ENCODE measurements at regions not wholly inside any gene's neighbourhood (a gene's known extent, or its start where the extent isn't known, plus 50 kb on each side); places are given as distances from the start of the nearest gene placed in this dataset.

DNA sequence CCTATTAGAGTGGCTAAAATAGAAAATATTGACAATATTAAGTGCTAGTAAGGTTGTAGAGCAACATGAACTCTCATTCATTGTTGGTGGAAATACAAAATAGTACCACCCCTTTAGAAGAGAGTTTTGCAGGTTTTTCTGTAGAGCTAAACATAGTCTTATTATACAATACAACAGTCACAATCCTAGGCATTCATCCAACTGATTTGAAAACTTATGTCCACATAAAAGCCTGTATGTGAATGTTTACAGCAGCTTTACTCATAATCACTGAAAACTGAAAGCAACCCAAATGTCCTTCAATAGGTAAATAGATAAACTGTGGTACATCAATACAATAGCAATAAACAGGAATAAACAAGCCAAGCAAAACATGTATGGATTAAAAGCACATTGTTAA lies 127.2 kb upstream of the PRNP start:
- no peak for DNase-seq (ENCODE audit: low read depth in 2 of 2)

- no peak for DNase-seq (ENCODE audit: low read depth in 2 of 2)
These were observed 129.5 kb upstream of the PRNP start for GRCh38 chr20:4556781-4557180.

- peak; percentile 43 to 90 for DNase-seq (ENCODE audit: low read depth in 2 of 2)
These were observed 130.9 kb upstream of the PRNP start for GRCh38 chr20:4555188-4555890.

GRCh38 chr20:4554346-4554745 lies 131.9 kb upstream of the PRNP start:
- no peak for DNase-seq (ENCODE audit: low read depth in 2 of 2)

GRCh38 chr20:4552075-4552640 lies 134.1 kb upstream of the PRNP start:
- no peak for DNase-seq (ENCODE audit: low read depth in 2 of 2)

DNA sequence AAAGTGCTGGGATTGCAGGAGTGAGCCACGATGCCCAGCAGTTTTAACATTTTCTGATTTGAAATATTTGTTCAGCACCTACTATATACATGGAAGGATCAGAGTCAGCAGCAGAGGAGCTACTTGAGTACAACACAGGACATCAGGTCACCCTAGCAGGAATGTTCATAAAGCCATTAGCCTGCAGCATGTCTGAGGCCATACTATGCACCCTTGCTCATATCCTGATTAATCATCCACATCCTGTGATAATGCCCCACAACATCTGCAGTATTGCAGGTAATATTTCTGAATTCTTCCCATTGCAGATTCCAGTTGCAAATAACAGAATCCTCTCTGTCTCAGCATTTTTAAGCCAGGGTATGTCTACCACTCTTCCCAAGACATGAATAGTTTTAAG lies 135.5 kb upstream of the PRNP start:
- DNase-seq (ENCODE audit: low read depth in 2 of 2): peak in 1 of 2 donors; percentile 73

DNA sequence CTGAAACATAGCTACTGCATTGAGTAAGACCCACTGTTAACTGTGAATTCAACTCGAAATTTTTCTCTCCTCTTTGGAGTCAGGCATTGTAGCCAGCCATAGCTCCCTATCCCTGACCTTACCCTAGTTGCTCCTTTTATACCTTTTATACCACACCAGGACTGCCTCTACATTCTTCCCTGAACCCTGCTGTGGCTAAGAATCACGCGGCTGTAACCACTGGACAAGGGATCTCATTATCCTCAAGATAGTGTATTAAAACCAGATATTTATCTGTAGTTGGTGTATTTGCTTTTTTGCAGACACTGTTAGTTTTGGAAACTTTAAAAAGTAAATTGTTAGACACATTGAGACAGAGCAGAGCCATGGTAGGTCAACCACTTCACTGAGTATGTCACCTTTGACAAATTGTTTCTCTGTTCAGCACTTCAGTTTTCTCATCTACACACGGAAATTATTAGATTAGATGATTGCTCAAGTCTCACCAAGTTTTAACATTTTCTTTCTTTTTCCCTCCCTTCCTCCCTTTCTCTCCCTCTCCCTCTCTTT lies 136.5 kb upstream of the PRNP start:
- no peak for DNase-seq (ENCODE audit: low read depth in 2 of 2)

GRCh38 chr20:4548552-4548951 lies 137.7 kb upstream of the PRNP start:
- no peak for DNase-seq (ENCODE audit: low read depth in 2 of 2)

- DNase-seq (ENCODE audit: low read depth in 2 of 2): peak; percentile 21 to 72
These were observed 139.5 kb upstream of the PRNP start for GRCh38 chr20:4546786-4547185.

DNA sequence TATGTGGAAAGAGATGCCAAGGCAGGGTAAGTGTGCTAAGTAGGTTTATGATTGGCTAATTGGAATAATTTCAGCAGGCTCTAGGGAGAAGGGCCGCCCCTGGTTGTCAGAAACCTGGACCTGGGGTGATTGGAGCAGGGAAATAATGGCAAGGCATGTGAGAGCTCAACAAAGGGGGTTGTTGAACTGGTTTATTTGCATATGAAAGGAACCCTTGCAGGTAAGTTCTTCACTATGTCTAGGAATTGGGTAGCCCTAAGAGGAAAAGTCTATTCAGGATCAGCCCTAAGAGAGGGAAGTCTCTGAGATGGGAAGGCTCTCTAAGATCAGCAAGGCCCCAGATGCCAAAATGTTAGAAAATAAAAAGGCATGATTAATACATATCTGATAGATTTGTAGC lies 139.9 kb upstream of the PRNP start:
- DNase-seq (ENCODE audit: low read depth in 2 of 2): no peak

DNA sequence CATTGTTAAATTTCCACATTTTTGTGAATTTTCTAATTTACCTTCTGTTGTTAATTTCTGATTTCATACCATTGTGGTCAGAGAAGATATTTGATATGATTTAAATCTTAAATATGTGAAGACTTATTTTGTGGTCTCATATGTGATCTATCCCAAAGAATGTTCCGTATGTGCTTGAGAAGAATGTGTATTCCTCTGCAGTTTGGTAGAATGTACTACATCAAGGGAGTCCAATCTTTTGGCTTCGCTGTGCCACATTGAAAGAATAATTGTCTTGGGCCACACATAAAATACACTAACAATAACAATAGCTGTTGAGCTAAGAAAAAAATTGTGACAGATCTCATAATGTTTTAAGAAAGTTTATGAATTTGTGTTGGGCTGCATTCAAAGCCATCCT lies 140.7 kb upstream of the PRNP start:
- no peak for DNase-seq (ENCODE audit: low read depth in 2 of 2)

- no peak for DNase-seq (ENCODE audit: low read depth in 2 of 2)
These were observed 141.5 kb upstream of the PRNP start for GRCh38 chr20:4544765-4545164.

GRCh38 chr20:4542270-4542669 lies 144.0 kb upstream of the PRNP start:
- no peak for DNase-seq (ENCODE audit: low read depth in 2 of 2)

GRCh38 chr20:4534315-4534714 lies 151.9 kb upstream of the PRNP start:
- no peak for DNase-seq (ENCODE audit: low read depth in 2 of 2)

- DNase-seq (ENCODE audit: low read depth in 2 of 2): no peak
These were observed 152.7 kb upstream of the PRNP start for GRCh38 chr20:4533368-4534133.

DNA sequence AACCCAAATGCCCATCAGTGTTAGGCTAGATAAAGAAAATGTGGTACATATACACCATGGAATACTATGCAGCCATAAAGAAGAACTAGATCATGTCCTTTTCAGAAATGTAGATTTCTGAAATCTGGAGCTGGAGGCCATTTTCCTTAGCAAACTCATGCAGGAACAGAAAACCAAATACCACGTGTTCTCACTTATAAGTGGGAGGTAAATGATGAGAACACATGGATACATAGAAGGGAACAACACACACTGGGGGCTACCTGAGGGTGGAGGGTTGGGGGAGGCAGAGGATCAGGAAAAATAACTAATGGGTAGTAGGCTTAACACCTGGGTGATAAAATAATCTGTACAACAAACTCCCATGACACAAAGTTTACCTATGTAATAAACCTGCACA lies 153.5 kb upstream of the PRNP start:
- DNase-seq (ENCODE audit: low read depth in 2 of 2): no peak

DNA sequence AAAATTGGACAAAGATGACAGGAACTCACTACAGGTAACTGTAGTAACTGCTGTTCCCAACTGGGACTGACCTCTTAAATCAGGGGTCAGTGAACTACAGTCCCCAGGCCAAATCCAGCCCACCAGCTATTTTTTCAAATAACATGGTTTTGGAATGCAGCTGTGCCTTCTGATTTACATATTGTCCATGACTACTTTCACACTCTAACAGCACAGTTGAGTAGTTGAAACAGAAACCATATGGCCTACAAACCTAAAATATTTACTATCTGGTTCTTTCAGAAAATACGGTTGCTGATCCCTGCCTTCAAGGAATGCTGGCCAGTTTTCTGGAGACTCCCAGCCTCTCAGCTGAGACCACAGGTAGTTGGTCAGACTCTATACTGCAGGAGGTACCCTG lies 161.5 kb upstream of the PRNP start:
- no peak for DNase-seq (ENCODE audit: low read depth in 2 of 2)

GRCh38 chr20:4524307-4524706 lies 161.9 kb upstream of the PRNP start:
- DNase-seq (ENCODE audit: low read depth in 2 of 2): no peak

DNA sequence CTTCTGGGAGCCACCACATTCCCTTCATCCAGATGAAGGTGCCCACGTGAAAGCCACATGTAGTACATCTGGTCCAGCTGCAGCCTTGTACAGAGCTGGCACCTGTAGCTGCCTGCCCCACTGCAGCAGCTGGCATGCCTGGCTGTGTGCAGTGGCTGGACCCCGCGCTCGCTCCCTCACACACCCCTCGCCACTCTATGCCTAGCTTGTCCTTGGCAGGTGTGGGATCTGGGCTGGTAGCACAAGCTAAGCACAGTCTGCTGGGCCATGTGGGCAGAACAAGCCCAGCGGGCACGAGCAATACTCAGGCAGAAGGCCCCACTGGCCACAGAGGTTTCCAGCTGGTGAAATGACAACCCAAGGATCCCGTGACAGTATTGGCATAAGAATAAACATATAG lies 163.9 kb upstream of the PRNP start:
- no peak for DNase-seq (ENCODE audit: low read depth in 2 of 2)

DNA sequence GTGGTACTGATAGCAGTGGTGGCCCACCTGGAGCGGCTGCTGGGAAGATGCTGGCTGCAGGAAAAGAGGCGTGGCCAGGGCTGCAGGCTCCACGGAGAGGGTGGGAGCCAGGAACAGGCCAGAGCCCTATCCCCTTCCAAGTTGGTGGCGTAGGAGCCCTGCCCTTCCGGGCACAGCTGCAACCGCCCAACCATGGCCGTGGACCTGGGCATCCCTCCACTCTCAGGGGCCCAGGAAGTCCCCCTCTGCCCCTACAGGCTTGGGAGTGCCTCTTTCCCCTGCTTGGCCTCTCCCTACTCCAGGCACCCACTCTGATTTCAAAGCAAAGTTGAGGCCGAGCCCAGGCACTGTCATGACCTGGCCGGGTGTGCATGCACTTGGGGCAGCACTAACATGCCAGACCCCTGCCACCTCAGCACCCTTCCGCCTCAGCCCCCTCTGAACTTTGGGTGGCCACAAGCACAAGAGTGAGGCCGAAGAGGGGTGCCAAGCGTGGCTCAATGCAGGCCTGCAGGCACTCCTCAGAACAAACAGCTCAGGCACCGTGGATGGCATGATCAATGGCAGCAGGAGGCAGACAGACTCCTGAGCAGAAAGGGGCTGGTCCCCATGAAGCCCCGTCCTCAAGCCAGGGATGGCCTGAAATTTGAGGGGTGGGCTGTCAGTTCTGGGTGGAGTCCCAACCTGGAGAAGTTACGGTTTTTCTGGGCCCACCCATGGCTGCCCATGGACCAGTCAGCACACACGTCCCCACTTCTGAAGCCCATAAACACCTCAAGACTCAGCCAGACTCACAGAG lies 164.9 kb upstream of the PRNP start:
- DNase-seq (ENCODE audit: low read depth in 2 of 2): no peak

DNA sequence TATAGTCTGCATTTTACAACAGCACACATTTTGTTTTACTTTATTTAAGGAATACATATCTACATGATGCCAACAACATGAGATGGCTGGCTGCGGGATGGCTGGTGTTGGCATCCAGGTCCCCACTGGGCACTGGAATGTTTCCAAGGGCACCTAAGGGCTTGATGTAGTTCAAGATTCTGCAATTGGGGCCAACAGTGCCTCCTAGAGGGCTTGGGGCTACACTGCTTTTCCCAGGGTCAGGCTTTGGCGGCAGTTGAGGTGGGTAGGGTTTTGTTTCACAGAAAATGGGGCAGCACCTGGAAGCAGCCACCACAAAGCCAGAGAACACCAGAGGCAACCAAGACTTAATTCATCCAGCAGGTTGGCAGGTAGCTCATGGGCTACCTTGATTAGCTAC lies 166.7 kb upstream of the PRNP start:
- DNase-seq (ENCODE audit: low read depth in 2 of 2): peak in 1 of 2 donors; percentile 31

DNA sequence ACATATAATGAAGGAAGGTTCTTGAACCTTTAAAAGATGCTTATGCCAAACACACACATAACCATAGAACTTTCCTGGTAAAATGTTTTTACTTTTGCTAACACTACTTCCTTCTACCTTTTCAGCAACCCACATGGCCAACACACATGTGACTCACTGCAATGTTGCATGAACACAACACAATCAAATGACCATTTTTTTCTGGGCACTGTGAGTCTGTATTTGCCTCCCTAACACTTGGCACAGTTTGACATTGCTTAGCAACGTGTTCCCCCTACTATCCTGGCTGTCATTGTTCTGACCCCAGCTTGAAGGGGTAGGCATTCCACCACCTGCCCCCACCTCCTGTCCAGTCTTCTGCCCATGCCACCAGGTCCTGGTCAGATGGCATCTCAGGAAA lies 169.4 kb upstream of the PRNP start:
- no peak for DNase-seq (ENCODE audit: low read depth in 2 of 2)

Measured in dermis microvascular lymphatic vessel endothelial cell (primary cell).